Gastrocnemius medialis (tissue), 4 donors: ENCODE measurements at regions not wholly inside any gene's neighbourhood (a gene's known extent, or its start where the extent isn't known, plus 50 kb on each side); places are given as distances from the start of the nearest gene placed in this dataset.

Source experiments
- CTCF ChIP-seq, 5 experiments: fragments of 450-650 bp in 3 of 5; fragments of 200-600 bp in 2 of 5; sonication (generic) in 2 of 5; IDR thresholded peaks in 4 of 5; conservative IDR thresholded peaks in 1 of 5; 1 replicate in 4 of 5; 2 replicates in 1 of 5; pipeline ENCODE4 v1.5.1; 2016 to 2019; ENCODE audit warnings: antibody characterized with exemption in 5 of 5, mild to moderate bottlenecking in 3 of 5, moderate library complexity in 3 of 5
- POLR2A ChIP-seq, 2 donors: fragments of 450-650 bp; IDR thresholded peaks; one replicate each; pipeline ENCODE4 v1.6.1; 2017; ENCODE audit warnings: antibody characterized with exemption in 2 of 2, mild to moderate bottlenecking in 2 of 2, moderate library complexity in 2 of 2

DNA sequence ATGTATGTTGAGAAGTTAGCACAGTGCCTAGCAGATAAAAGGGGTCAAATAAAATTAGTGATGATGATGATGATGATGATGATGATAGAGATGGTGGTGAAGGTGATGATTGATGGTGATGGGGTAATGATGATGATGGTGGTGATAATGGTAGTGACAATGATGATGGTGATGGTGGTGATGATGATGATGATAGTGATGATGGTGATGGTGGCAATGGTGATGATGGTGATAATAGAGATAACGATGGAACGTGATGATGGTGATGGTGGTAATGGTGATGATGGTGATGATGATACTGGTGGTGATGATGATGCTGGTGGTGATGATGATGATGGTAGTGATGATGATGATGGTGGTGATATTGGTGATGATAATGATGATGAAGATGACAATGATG is 223.7 kb downstream of the FOXL1 start:
- TF ChIP-seq POLR2A (IDR thresholded peaks at IDR 0.05) (no peak), CTCF (IDR thresholded peaks at IDR 0.05 in 4 of 5, conservative IDR thresholded peaks at IDR 0.05 in 1 of 5) (no peak)
